ENCODE measurements at regions not wholly inside any gene's neighbourhood (a gene's known extent, or its start where the extent isn't known, plus 50 kb on each side); places are given as distances from the start of the nearest gene placed in this dataset.

DNA sequence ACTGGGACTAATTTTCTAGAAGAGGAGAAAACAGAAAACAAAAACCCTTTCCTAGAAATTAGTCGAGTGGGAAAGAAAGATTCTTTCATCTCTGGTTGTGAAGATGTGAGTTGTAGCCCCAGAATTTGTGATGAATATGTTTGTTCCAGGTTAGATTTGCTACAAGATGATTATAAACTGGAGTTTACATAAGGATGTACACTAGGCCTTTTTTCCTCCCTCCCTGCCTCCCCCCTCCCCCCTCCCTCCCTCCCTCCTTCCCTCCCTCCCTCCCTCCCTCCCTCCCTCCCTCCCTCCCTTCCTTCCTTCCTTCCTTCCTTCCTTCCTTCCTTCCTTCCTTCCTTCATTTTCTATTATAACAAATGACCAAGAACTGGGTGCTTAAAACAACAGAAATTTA, 1502.0 kb downstream of the SI start:
- no peak for DNase-seq (ENCODE audit: low spot score)
- TF ChIP-seq, protein P1, sequence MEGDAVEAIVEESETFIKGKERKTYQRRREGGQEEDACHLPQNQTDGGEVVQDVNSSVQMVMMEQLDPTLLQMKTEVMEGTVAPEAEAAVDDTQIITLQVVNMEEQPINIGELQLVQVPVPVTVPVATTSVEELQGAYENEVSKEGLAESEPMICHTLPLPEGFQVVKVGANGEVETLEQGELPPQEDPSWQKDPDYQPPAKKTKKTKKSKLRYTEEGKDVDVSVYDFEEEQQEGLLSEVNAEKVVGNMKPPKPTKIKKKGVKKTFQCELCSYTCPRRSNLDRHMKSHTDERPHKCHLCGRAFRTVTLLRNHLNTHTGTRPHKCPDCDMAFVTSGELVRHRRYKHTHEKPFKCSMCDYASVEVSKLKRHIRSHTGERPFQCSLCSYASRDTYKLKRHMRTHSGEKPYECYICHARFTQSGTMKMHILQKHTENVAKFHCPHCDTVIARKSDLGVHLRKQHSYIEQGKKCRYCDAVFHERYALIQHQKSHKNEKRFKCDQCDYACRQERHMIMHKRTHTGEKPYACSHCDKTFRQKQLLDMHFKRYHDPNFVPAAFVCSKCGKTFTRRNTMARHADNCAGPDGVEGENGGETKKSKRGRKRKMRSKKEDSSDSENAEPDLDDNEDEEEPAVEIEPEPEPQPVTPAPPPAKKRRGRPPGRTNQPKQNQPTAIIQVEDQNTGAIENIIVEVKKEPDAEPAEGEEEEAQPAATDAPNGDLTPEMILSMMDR (IDR thresholded peaks at IDR 0.05; ENCODE audit: extremely low read depth, insufficient read depth, missing control alignments): no peak
- in situ Hi-C loops (cut with MboI; ENCODE audit: low pct_unique_long_range_greater_than_20kb, low sequenced_read_pairs, unreplicated experiment): no loop called here

DNA sequence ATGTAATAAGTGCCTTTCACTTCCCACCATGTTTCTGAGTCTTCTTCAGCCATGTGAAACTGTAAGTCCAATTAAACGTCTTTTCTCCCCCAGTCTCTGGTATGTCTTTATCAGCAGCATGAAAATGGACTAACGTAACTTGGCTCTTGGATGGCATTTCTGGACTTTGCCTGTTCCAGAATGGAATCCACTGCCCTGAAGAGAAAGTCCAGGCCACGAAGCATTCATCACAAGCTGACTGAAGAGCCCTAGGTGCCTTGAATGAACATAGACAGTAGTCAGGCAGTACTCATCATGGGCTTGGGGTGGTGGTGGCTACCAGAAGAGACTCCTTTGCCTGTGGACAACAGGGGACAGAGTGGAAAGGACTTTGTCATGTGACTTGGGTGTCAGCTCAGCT, 1505.0 kb downstream of the SI start:
- in situ Hi-C loops (cut with MboI; ENCODE audit: low pct_unique_long_range_greater_than_20kb, low sequenced_read_pairs, unreplicated experiment): no loop called here
- TF ChIP-seq, protein P1 (IDR thresholded peaks at IDR 0.05; ENCODE audit: extremely low read depth, insufficient read depth, missing control alignments): no peak
- DNase-seq (ENCODE audit: low spot score): no peak

DNA sequence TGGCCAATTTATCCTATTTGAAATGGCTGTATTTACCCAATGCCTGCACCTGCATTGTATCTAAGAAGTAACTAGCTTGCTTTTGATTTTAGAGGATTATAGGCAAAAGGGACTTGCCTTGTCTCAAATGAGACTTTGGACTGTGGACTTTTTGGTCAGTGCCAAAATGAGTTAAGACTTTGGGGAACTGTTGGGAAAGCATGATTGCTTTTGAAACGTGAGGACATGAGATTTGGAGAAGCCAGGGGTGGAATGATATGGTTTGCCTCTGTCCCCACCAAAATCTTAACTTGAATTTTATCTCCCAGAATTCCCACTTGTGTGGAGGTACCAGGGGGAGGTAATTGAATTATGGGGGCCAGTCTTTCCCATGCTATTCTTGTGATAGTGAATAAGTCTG, 1505.4 kb downstream of the SI start:
- DNase-seq (ENCODE audit: low spot score): no peak
- TF ChIP-seq, protein P1 (IDR thresholded peaks at IDR 0.05; ENCODE audit: extremely low read depth, insufficient read depth, missing control alignments): no peak
- in situ Hi-C loops (cut with MboI; ENCODE audit: low pct_unique_long_range_greater_than_20kb, low sequenced_read_pairs, unreplicated experiment): no loop called here

DNA sequence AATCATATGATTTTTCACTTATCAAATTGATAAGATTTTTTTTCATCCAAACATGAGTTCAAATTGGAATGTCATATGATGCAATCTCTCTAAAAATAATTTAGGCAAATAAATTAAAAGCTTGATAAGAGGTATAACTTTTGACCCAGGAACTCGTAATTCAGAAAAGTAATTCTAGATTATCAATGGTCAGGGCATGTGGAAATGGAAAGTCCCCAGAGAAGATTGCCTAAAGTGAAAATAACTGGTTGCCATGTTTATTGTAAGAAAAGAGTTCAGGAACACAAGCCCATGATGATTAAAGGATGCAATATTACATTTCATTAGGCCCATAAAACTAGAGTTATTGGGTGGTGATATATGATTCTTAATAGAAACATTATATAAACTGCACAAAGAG, 1514.8 kb downstream of the SI start:
- in situ Hi-C loops (cut with MboI; ENCODE audit: low pct_unique_long_range_greater_than_20kb, low sequenced_read_pairs, unreplicated experiment): no loop called here
- no peak for DNase-seq (ENCODE audit: low spot score)
- TF ChIP-seq, protein P1 (IDR thresholded peaks at IDR 0.05; ENCODE audit: extremely low read depth, insufficient read depth, missing control alignments): no peak

DNA sequence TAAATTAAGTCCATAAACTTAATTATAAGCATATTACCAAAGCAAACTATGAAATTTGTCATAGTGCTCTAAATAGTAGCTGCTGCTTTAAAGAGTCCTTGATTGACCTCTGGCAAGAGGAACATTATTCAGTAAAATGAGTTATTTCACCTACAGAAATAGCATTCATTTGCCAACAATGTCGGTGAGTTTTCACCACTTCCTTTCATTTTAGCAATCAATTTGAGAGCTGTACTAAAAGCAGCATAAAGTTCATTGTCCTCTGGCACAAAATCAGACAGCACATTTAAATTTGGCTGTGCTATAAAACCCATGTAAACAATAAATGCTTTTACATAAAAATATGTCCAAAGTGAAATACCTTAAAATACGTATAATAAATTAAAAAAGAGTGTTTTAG, 1515.7 kb downstream of the SI start:
- in situ Hi-C loops (cut with MboI; ENCODE audit: low pct_unique_long_range_greater_than_20kb, low sequenced_read_pairs, unreplicated experiment): no loop called here
- TF ChIP-seq, protein P1 (IDR thresholded peaks at IDR 0.05; ENCODE audit: extremely low read depth, insufficient read depth, missing control alignments): no peak

DNA sequence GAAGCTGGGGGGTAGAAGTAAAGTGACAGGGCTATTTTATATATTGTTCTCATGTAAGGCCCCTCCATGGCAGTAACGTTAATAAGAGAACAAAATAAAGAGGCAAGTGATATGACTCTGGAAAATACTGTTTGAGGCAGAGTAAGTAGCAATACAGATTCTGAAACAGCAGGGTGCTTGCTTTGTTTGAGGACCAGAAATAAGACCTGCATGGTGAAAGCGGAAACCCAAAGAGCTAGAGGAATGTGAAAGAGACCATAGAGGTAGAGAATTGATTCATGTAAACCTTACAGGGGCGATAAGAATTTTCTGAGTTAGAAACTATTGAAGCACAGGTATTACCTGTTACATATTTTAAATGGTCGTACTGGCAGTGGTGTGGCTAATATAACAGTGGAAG, 1517.1 kb downstream of the SI start:
- TF ChIP-seq, protein P1 (IDR thresholded peaks at IDR 0.05; ENCODE audit: extremely low read depth, insufficient read depth, missing control alignments): no peak
- DNase-seq (ENCODE audit: low spot score): no peak
- in situ Hi-C loops (cut with MboI; ENCODE audit: low pct_unique_long_range_greater_than_20kb, low sequenced_read_pairs, unreplicated experiment): no loop called here

More for the DNA sequence above, 1515.7 kb downstream of the SI start:
- DNase-seq (ENCODE audit: low spot score): no peak

DNA sequence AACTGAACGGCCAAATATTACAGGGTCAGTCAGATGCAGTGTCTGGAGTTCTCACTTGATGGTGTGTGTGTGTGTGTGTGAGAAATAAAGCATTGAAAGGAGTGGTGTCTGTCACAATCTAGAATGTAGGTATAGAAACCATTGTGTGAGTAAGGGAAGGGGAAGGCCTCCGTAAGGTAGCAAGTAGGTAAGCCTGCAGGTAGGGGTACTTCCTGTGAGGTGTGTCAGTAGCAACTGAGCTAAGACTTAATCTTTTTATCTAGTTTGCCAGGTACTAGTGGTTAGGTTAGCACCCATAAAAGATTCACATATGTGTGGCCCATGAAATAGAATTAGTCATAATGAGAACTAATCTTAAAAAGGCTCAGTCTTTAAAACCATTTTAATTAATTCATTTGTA, 1517.8 kb downstream of the SI start:
- no peak for DNase-seq (ENCODE audit: low spot score)
- TF ChIP-seq, protein P1 (IDR thresholded peaks at IDR 0.05; ENCODE audit: extremely low read depth, insufficient read depth, missing control alignments): no peak
- in situ Hi-C loops (cut with MboI; ENCODE audit: low pct_unique_long_range_greater_than_20kb, low sequenced_read_pairs, unreplicated experiment): no loop called here

Data from GM13977 (cell line).